ENCODE measurements at regions not wholly inside any gene's neighbourhood (a gene's known extent, or its start where the extent isn't known, plus 50 kb on each side); places are given as distances from the start of the nearest gene placed in this dataset.

GRCh38 chrX:87265518-87265917, 252.1 kb upstream of the KLHL4 start:
- Histone ChIP-seq H3K4me1 (ENCODE audit: control insufficient read depth, insufficient read depth, low read length) (no peaks in the 10 kb centered on the region), H3K4me3 (no peak overlapping the region)
- DNase-seq (ENCODE audit: low read depth, low spot score) = no peak

More at GRCh38 chrX:87265518-87265917, 252.1 kb upstream of the KLHL4 start:
- Histone ChIP-seq H2AFZ (ENCODE audit: control insufficient read depth, low read depth, low read length) (no peak overlapping the region), H3K9ac (ENCODE audit: control insufficient read depth, insufficient read depth, low read length) (no peak overlapping the region), H3K36me3 (ENCODE audit: control insufficient read depth in 2 of 2, insufficient read depth in 2 of 2, low read length in 1 of 2) (no peaks in the 10 kb centered on the region), H3K9me3 (replicated peaks; ENCODE audit: control insufficient read depth, insufficient read depth, low read length) (no peaks in the 10 kb centered on the region; the same call in 2 of the 3 replicates), H4K20me1 (ENCODE audit: control insufficient read depth, insufficient read depth) (no peaks in the 10 kb centered on the region), H3K27ac (ENCODE audit: control insufficient read depth, insufficient read depth) (no peak overlapping the region), H3K27me3 (replicated peaks in 1 of 2; ENCODE audit: control insufficient read depth in 2 of 2, insufficient read depth in 2 of 2, low read length in 1 of 2) (no peaks in the 10 kb centered on the region), H3K79me2 (ENCODE audit: control insufficient read depth, insufficient read depth, low read length) (no peaks in the 10 kb centered on the region), H3K4me2 (ENCODE audit: control insufficient read depth, insufficient read depth) (no peak overlapping the region)
- ChIA-PET POLR2A (no interaction called here), RAD21 (ENCODE audit: unreplicated experiment) (no interaction called here), CTCF (no interaction called here), SMC1A (ENCODE audit: uncharacterized antibody, unreplicated experiment) (interaction anchor here (1.8 kb wide), 1 partner anchor 15 kb away, joined by 5 read pairs; no protein-coding TSS in a partner anchor)
- in situ Hi-C loops (cut with MboI) = no loop called here
- no peak for ATAC-seq
- no TSS peak for BruUV-seq (replicated peaks)
- no peak for FAIRE-seq
- intact Hi-C loops (cut with micrococcal nuclease; ENCODE audit: unreplicated experiment) = no loop called here
- TF ChIP-seq KLF5 (IDR thresholded peaks at IDR 0.05; ENCODE audit: partially characterized antibody) = no peak
- no peak for TF ChIP-seq YBX1 (IDR thresholded peaks at IDR 0.05)
- TF ChIP-seq HDGF (IDR thresholded peaks at IDR 0.05) = no peak
- no peak for TF ChIP-seq MXI1 (IDR thresholded peaks at IDR 0.05; ENCODE audit: low read depth, low read length)
- TF ChIP-seq CTCF (IDR thresholded peaks at IDR 0.05 in 2 of 3, conservative IDR thresholded peaks at IDR 0.05 in 1 of 3; ENCODE audit: control insufficient read depth in 2 of 3, extremely low read depth in 1 of 3, insufficient read depth in 1 of 3, low read depth in 3 of 3, low read length in 3 of 3) = no peak
- no peak for TF ChIP-seq PRDM15 (CRISPR knock-in tag; IDR thresholded peaks at IDR 0.05)
- TF ChIP-seq IRF5 (IDR thresholded peaks at IDR 0.05; ENCODE audit: borderline replicate concordance) = no peak
- 27% methylated on average over 5 of the region's 5 CpGs for WGBS (ENCODE audit: insufficient coverage, insufficient replicate concordance, low lambda C conversion rate, missing lambda C conversion rate)

Data from GM12878 (cell line).